Mucosa of descending colon (tissue), 3 donors: ENCODE measurements at regions not wholly inside any gene's neighbourhood (a gene's known extent, or its start where the extent isn't known, plus 50 kb on each side); places are given as distances from the start of the nearest gene placed in this dataset.
"Not testable (repeated sequence)": the region's sequence is repeated elsewhere in the genome, so short reads cannot be mapped to it uniquely, and the experiment has no call there.

Experiments used
- ATAC-seq: fragments of 200-7000 bp; cut with Tn5 transposase; one replicate; pipeline ENCODE4 v1.9.1; 2020; ENCODE audit warnings: mild to moderate bottlenecking, moderate library complexity
- DNase-seq, 3 donors: peaks; one replicate each; pipeline ENCODE4 v3.0.0-alpha.2; 2020
- H3K36me3 ChIP-seq: fragments of 200-600 bp; one replicate; pipeline ENCODE4 v1.8.0; 2021; ENCODE audit warnings: low read depth, mild to moderate bottlenecking
- H3K4me1 ChIP-seq: fragments of 200-600 bp; one replicate; pipeline ENCODE4 v1.8.0; 2021; ENCODE audit warnings: low read depth, mild to moderate bottlenecking
- H3K4me3 ChIP-seq: fragments of 200-600 bp; one replicate; pipeline ENCODE4 v1.8.0; 2021; ENCODE audit warnings: mild to moderate bottlenecking
- H3K9me3 ChIP-seq: fragments of 200-600 bp; one replicate; pipeline ENCODE4 v1.8.0; 2021; ENCODE audit warnings: mild to moderate bottlenecking
- intact Hi-C, 2 donors: fragments of 100-400 bp; cut with DNase I in 1 of 2; cut with micrococcal nuclease in 1 of 2; formaldehyde crosslinking; loops; one replicate each; pipeline versions ENCODE4 v1.11.0 to v1.11.1; 2022; cut with DNase I, micrococcal nuclease
- donor health status: DM: no; HTN: no; CAD: no; lungs with moderate emphysema.
- donor health status: DM: no; HTN: no; CAD: no.
- donor health status: DM: no; HTN: yes; CAD: no.

GRCh38 chr9:39809401-39810226 is 454.1 kb downstream of the SPATA31A1 start:
- intact Hi-C loops, H3K36me3 ChIP-seq, H3K4me1 ChIP-seq, H3K9me3 ChIP-seq: not testable (repeated sequence)
- DNase-seq (peak; percentile 72 to 89 (median 73)), ATAC-seq (peak; percentile 82)
- peak overlapping the region; percentile 31 for H3K4me3 ChIP-seq

- H3K4me3 ChIP-seq, H3K9me3 ChIP-seq, H3K4me1 ChIP-seq, ATAC-seq, intact Hi-C loops, H3K36me3 ChIP-seq: not testable (repeated sequence)
- peak in 1 of 3 donors; percentile 5 for DNase-seq
These were observed 454.9 kb downstream of the SPATA31A1 start for GRCh38 chr9:39810401-39810800.

GRCh38 chr9:39811615-39812014 is 456.1 kb downstream of the SPATA31A1 start:
- intact Hi-C loops, H3K4me1 ChIP-seq, DNase-seq, ATAC-seq, H3K4me3 ChIP-seq, H3K9me3 ChIP-seq, H3K36me3 ChIP-seq: not testable (repeated sequence)

- ATAC-seq, H3K36me3 ChIP-seq, H3K9me3 ChIP-seq, intact Hi-C loops, H3K4me1 ChIP-seq, H3K4me3 ChIP-seq, DNase-seq: not testable (repeated sequence)
These were observed 473.0 kb downstream of the SPATA31A1 start for GRCh38 chr9:39828457-39828856.
